CD14-positive monocyte (primary cell): ENCODE measurements at regions not wholly inside any gene's neighbourhood (a gene's known extent, or its start where the extent isn't known, plus 50 kb on each side); places are given as distances from the start of the nearest gene placed in this dataset.

Source experiments
- DNase-seq, 3 donors: peaks; one replicate each; pipeline ENCODE4 v3.0.0-alpha.2; 2011 to 2022
- H2AFZ ChIP-seq: 2 replicates; pipeline ENCODE4 v1.6.0; 2012; ENCODE audit warnings: mild to moderate bottlenecking, low read depth, low read length, inconsistent platforms; ENCODE audit not compliant: insufficient read depth, poor library complexity, severe bottlenecking
- H3K27ac ChIP-seq, 2 donors: 1 replicate in 1 of 2; 2 replicates in 1 of 2; pipeline ENCODE4 v1.5.1; 2012 to 2013; ENCODE audit warnings: low read length in 2 of 2, control low read depth in 1 of 2, inconsistent platforms in 1 of 2, low read depth in 1 of 2, mild to moderate bottlenecking in 1 of 2
- H3K27me3 ChIP-seq, 2 donors: one replicate each; pipeline versions ENCODE4 v1.6.0 to v1.6.1; 2011 to 2013; ENCODE audit warnings: low read length in 2 of 2; ENCODE audit not compliant: control insufficient read depth in 2 of 2, insufficient read depth in 2 of 2
- H3K36me3 ChIP-seq, 2 donors: replicated peaks in 1 of 2; 1 replicate in 1 of 2; 2 replicates in 1 of 2; pipeline versions ENCODE4 v1.5.1 to v1.6.1; 2012 to 2013; ENCODE audit warnings: low read length in 2 of 2, control low read depth in 1 of 2, inconsistent platforms in 1 of 2, mild to moderate bottlenecking in 1 of 2; ENCODE audit not compliant: insufficient read depth in 2 of 2, control insufficient read depth in 1 of 2
- H3K4me1 ChIP-seq, 2 donors: 1 replicate in 1 of 2; 2 replicates in 1 of 2; pipeline versions ENCODE4 v1.5.1 to v1.6.1; 2012 to 2013; ENCODE audit warnings: low read length in 2 of 2, control low read depth in 1 of 2, inconsistent platforms in 1 of 2, mild to moderate bottlenecking in 1 of 2, moderate library complexity in 1 of 2; ENCODE audit not compliant: insufficient read depth in 2 of 2, control insufficient read depth in 1 of 2
- H3K4me2 ChIP-seq: replicated peaks from 2 replicates; pipeline ENCODE3; 2012; ENCODE audit warnings: low read length, moderate library complexity, mild to moderate bottlenecking; ENCODE audit not compliant: poor library complexity, severe bottlenecking; ENCODE audit errors: extremely low read depth
- H3K4me3 ChIP-seq, 3 experiments: fragments of 200-600 bp in 1 of 3; sonication (generic) in 1 of 3; replicated peaks in 1 of 3; 1 replicate in 2 of 3; 2 replicates in 1 of 3; pipeline ENCODE4 v1.5.1; 2011 to 2013; ENCODE audit warnings: low read length in 3 of 3, mild to moderate bottlenecking in 3 of 3, control low read depth in 2 of 3, low read depth in 2 of 3, inconsistent platforms in 1 of 3, moderate library complexity in 1 of 3
- H3K79me2 ChIP-seq: 2 replicates; pipeline ENCODE4 v1.6.0; 2012; ENCODE audit warnings: mild to moderate bottlenecking, control low read depth, inconsistent platforms, low read length, moderate library complexity; ENCODE audit not compliant: insufficient read depth
- H3K9ac ChIP-seq: 2 replicates; pipeline ENCODE4 v1.6.0; 2017; ENCODE audit warnings: low read length, mild to moderate bottlenecking; ENCODE audit not compliant: insufficient read depth, poor library complexity, severe bottlenecking
- H3K9me3 ChIP-seq, 2 donors: replicated peaks in 1 of 2; 1 replicate in 1 of 2; 2 replicates in 1 of 2; pipeline versions ENCODE4 v1.5.1 to v1.6.1; 2012 to 2013; ENCODE audit warnings: low read length in 2 of 2, control low read depth in 1 of 2; ENCODE audit not compliant: control insufficient read depth in 1 of 2, insufficient read depth in 1 of 2
- H4K20me1 ChIP-seq: 2 replicates; pipeline ENCODE4 v1.6.0; 2012; ENCODE audit warnings: mild to moderate bottlenecking, low read length, control low read depth, moderate library complexity; ENCODE audit not compliant: insufficient read depth
- H3K27ac Mint-ChIP-seq, 7 donors: one replicate each; pipeline ENCODE4 v1.8.0; 2020; ENCODE audit warnings: mild to moderate bottlenecking in 7 of 7, mixed read lengths in 7 of 7, moderate library complexity in 6 of 7, inconsistent platforms in 2 of 7
- H3K27me3 Mint-ChIP-seq, 3 donors: one replicate each; pipeline ENCODE4 v1.8.0; 2021 to 2022; ENCODE audit warnings: low read depth in 3 of 3, mild to moderate bottlenecking in 3 of 3, mixed read lengths in 3 of 3, moderate library complexity in 3 of 3, inconsistent platforms in 1 of 3
- H3K36me3 Mint-ChIP-seq, 2 donors: one replicate each; pipeline ENCODE4 v1.8.0; 2020; ENCODE audit warnings: mixed read lengths in 2 of 2, inconsistent platforms in 1 of 2, mild to moderate bottlenecking in 1 of 2
- H3K4me1 Mint-ChIP-seq: one replicate; pipeline ENCODE4 v1.8.0; 2020; ENCODE audit warnings: mild to moderate bottlenecking, mixed read lengths
- H3K4me3 Mint-ChIP-seq, 2 donors: one replicate each; pipeline ENCODE4 v1.8.0; 2020; ENCODE audit warnings: mild to moderate bottlenecking in 2 of 2, mixed read lengths in 2 of 2, moderate library complexity in 1 of 2
- H3K9me3 Mint-ChIP-seq, 7 donors: one replicate each; pipeline ENCODE4 v1.8.0; 2020 to 2022; ENCODE audit warnings: mixed read lengths in 7 of 7, mild to moderate bottlenecking in 6 of 7, moderate library complexity in 6 of 7, inconsistent platforms in 2 of 7
- CTCF ChIP-seq: fragments of 200-600 bp; IDR thresholded peaks from one replicate; pipeline ENCODE4 v1.8.0; 2022; ENCODE audit warnings: antibody characterized with exemption, mild to moderate bottlenecking
- WGBS: methylation state at CpG from one replicate; pipeline ENCODE4 v1.1.5; 2013; ENCODE audit warnings: missing lambda C conversion rate; ENCODE audit not compliant: insufficient coverage; 5-methylcytosine and 5-hydroxymethylcytosine counted together
- intact Hi-C, 2 donors: fragments of 100-400 bp; cut with micrococcal nuclease; formaldehyde crosslinking; loops; one replicate each; pipeline versions ENCODE4 v1.15.0 to v1.15.1; 2023

- intact Hi-C loops, result no loop called here
Measured at GRCh38 chr20:50410343-50410742, 99.8 kb upstream of the PTPN1 start.

GRCh38 chr20:50412069-50412468 is 98.1 kb upstream of the PTPN1 start:
- 100% methylated on average over 1 of the region's 6 CpGs for WGBS
- peaks cover 0 to 7% (median 2%) of the 10 kb centered on the region in 7 donors for H3K9me3 Mint-ChIP-seq
- Histone ChIP-seq H3K27ac (no peak overlapping the region), H3K4me3 (no peak overlapping the region), H3K4me2 (no peak overlapping the region), H3K79me2 (no peaks in the 10 kb centered on the region), H3K9ac (no peak overlapping the region), H3K36me3 (no peaks in the 10 kb centered on the region), H4K20me1 (no peaks in the 10 kb centered on the region), H3K4me1 (peaks cover 39 to 45% of the 10 kb centered on the region in 2 donors), H3K27me3 (no peaks in the 10 kb centered on the region), H2AFZ (no peak overlapping the region), H3K9me3 (peaks cover 0 to 4% of the 10 kb centered on the region in 2 donors)
- peaks cover 48% of the 10 kb centered on the region for H3K4me1 Mint-ChIP-seq
- intact Hi-C loops, result no loop called here
- H3K4me3 Mint-ChIP-seq, result no peak overlapping the region
- H3K36me3 Mint-ChIP-seq, result no peaks in the 10 kb centered on the region
- no peak for TF ChIP-seq CTCF
- H3K27ac Mint-ChIP-seq, result peak overlapping the region in 1 of 7 donors; percentile 46
- DNase-seq, result peak in 1 of 3 donors; percentile 14
- H3K27me3 Mint-ChIP-seq, result peaks cover 0 to 2% (median 0%) of the 10 kb centered on the region in 3 donors

More at GRCh38 chr20:50410343-50410742, 99.8 kb upstream of the PTPN1 start:
- Histone ChIP-seq H4K20me1 (no peaks in the 10 kb centered on the region), H3K27ac (peak overlapping the region; percentile 70 to 88), H2AFZ (no peak overlapping the region), H3K36me3 (no peaks in the 10 kb centered on the region), H3K9ac (no peak overlapping the region), H3K79me2 (no peaks in the 10 kb centered on the region), H3K4me2 (no peak overlapping the region), H3K9me3 (peaks cover 0 to 4% of the 10 kb centered on the region in 2 donors), H3K4me1 (peaks cover 39 to 45% of the 10 kb centered on the region in 2 donors), H3K4me3 (no peak overlapping the region), H3K27me3 (no peaks in the 10 kb centered on the region)
- no peak for TF ChIP-seq CTCF
- WGBS, result 100% methylated on average over 1 of the region's 7 CpGs
- peaks cover 51% of the 10 kb centered on the region for H3K4me1 Mint-ChIP-seq
- H3K36me3 Mint-ChIP-seq, result no peaks in the 10 kb centered on the region
- DNase-seq, result no peak
- no peak overlapping the region for H3K4me3 Mint-ChIP-seq
- peaks cover 0 to 2% (median 0%) of the 10 kb centered on the region in 3 donors for H3K27me3 Mint-ChIP-seq
- H3K27ac Mint-ChIP-seq, result peak overlapping the region; percentile 83 to 94 (median 88)
- peaks cover 0 to 7% (median 2%) of the 10 kb centered on the region in 7 donors for H3K9me3 Mint-ChIP-seq
